Prostate gland (tissue), 2 donors: ENCODE measurements at regions not wholly inside any gene's neighbourhood (a gene's known extent, or its start where the extent isn't known, plus 50 kb on each side); places are given as distances from the start of the nearest gene placed in this dataset.

Experiments used
- CTCF ChIP-seq, 4 experiments: fragments of 200-600 bp in 2 of 4; fragments of 450-650 bp in 2 of 4; sonication (generic) in 2 of 4; IDR thresholded peaks; 1 replicate in 3 of 4; 2 replicates in 1 of 4; pipeline ENCODE4 v1.5.1; 2016 to 2019; ENCODE audit warnings: antibody characterized with exemption in 4 of 4, mild to moderate bottlenecking in 2 of 4, moderate library complexity in 2 of 4
- POLR2A ChIP-seq: fragments of 450-650 bp; IDR thresholded peaks from one replicate; pipeline ENCODE4 v1.6.1; 2016; ENCODE audit warnings: antibody characterized with exemption, mild to moderate bottlenecking

GRCh38 chr10:2834214-2834613 lies 233.1 kb upstream of the PFKP start:
- TF ChIP-seq CTCF (IDR thresholded peaks at IDR 0.05) = no peak
- no peak for TF ChIP-seq POLR2A
